Tibial nerve (tissue), 4 donors: ENCODE measurements at regions not wholly inside any gene's neighbourhood (a gene's known extent, or its start where the extent isn't known, plus 50 kb on each side); places are given as distances from the start of the nearest gene placed in this dataset.

Source experiments
- DNase-seq, 2 donors: peaks; one replicate each; pipeline ENCODE4 v3.0.0-alpha.2; 2019; ENCODE audit warnings: low spot score in 2 of 2
- H3K27ac ChIP-seq, 4 donors: fragments of 200-600 bp; sonication (generic) in 3 of 4; one replicate each; pipeline ENCODE4 v1.5.1; 2017 to 2019; ENCODE audit warnings: mild to moderate bottlenecking in 1 of 4
- H3K27me3 ChIP-seq, 2 donors: fragments of 200-600 bp; sonication (generic) in 1 of 2; one replicate each; pipeline versions ENCODE4 v1.5.1 to v1.6.0; 2017 to 2019
- H3K36me3 ChIP-seq, 3 donors: fragments of 200-600 bp; sonication (generic); one replicate each; pipeline ENCODE4 v1.5.1; 2018 to 2019
- H3K4me1 ChIP-seq, 4 donors: fragments of 200-600 bp; sonication (generic) in 3 of 4; one replicate each; pipeline ENCODE4 v1.5.1; 2017 to 2019
- H3K4me3 ChIP-seq, 4 donors: fragments of 200-600 bp; sonication (generic) in 3 of 4; one replicate each; pipeline ENCODE4 v1.5.1; 2017 to 2019; ENCODE audit warnings: mild to moderate bottlenecking in 1 of 4, moderate library complexity in 1 of 4
- H3K9me3 ChIP-seq, 4 donors: fragments of 200-600 bp; sonication (generic) in 3 of 4; one replicate each; pipeline ENCODE4 v1.5.1; 2017 to 2019
- CTCF ChIP-seq, 5 experiments: fragments of 200-600 bp in 3 of 5; fragments of 450-650 bp in 2 of 5; sonication (generic) in 3 of 5; IDR thresholded peaks; one replicate each; pipeline ENCODE4 v1.5.1; 2016 to 2019; ENCODE audit warnings: antibody characterized with exemption in 5 of 5, mild to moderate bottlenecking in 3 of 5, moderate library complexity in 2 of 5
- EP300 ChIP-seq, 2 donors: sonication (generic); formaldehyde crosslinking; IDR thresholded peaks; one replicate each; pipeline ENCODE4 v1.6.1; 2017; ENCODE audit warnings: antibody characterized with exemption in 2 of 2, mild to moderate bottlenecking in 1 of 2
- POLR2A ChIP-seq, 2 donors: fragments of 450-650 bp; IDR thresholded peaks; one replicate each; pipeline ENCODE4 v1.6.1; 2017; ENCODE audit warnings: antibody characterized with exemption in 2 of 2, mild to moderate bottlenecking in 2 of 2, moderate library complexity in 2 of 2
- WGBS, 2 donors: methylation state at CpG; one replicate each; pipeline ENCODE4 v1.1.5; 2018; 5-methylcytosine and 5-hydroxymethylcytosine counted together

- Histone ChIP-seq H3K27me3 (no peaks in the 10 kb centered on the region), H3K27ac (no peak overlapping the region), H3K4me3 (no peak overlapping the region), H3K9me3 (no peaks in the 10 kb centered on the region), H3K4me1 (no peaks in the 10 kb centered on the region), H3K36me3 (no peaks in the 10 kb centered on the region)
- DNase-seq = no peak
- TF ChIP-seq POLR2A (IDR thresholded peaks at IDR 0.05) (no peak), EP300 (IDR thresholded peaks at IDR 0.05) (no peak), CTCF (IDR thresholded peaks at IDR 0.05) (no peak)
- 59 to 67% methylated on average over 17 to 19 of the region's 19 CpGs for WGBS, 2 donors
Measured at GRCh38 chr12:31217356-31218130, 108.4 kb downstream of the SINHCAF start.

DNA sequence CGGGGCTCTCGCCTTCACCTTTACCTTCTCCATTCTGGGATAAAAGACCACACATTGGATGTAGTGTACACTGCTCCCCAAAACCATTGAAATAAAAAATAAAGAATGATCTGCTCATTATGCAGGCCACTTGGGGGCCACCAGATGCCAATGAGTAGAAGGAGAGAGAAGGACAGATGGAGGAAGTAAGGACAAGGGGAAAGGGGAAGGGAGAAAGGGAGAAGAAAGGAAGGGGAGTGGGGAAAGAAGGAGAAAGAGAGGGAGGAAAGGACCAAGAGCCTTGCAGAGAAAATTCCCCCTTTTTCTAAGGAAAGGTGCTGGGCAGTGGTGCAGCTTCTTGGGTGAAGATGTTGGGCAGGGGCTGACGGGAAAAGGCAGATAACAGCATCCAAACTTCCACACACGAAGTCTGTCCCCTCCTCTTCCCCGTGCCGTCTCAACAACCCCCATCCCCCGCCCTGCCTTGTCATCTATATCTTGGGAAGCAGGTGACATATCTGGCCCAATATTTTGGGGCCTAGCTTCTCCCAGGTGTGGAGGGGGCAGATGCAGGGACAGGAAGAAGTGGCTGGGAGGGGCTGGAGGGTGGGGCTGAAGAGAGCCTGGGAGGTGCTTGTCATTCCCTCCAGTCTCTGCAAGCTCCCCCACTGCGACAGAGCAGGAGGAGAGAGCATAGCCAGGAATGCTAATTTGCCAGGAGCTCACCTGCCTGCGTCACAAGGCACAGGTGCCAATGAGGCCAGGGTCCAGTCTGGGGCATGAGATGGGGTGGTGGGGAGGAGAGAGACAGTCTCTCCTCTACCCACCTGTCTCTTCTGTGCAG, 107.5 kb downstream of the SINHCAF start:
- TF ChIP-seq EP300 (IDR thresholded peaks at IDR 0.05) (no peak), CTCF (IDR thresholded peaks at IDR 0.05) (no peak), POLR2A (IDR thresholded peaks at IDR 0.05) (no peak)

DNA sequence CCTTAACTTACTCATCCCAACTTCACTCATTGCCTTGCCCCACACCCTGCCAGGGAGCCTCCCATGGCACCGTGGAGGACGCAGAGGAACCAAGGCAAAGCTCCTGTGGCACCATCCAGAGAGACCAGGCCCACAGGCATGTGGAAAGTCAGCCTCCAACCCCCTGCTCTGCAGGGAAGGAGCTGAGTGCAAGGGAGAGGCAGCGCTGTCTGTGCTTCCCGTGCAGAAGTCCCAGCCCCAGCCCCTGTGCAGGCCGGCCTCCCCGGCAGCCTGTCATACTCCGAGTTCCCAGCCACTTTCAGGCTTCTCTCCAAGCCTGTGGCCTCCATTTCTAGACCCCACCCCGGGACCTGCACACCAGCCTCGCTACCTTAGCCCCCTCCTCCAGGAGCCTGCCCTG, 106.4 kb downstream of the SINHCAF start:
- DNase-seq = no peak
- H3K9me3 ChIP-seq = no peaks in the 10 kb centered on the region
- H3K36me3 ChIP-seq = no peaks in the 10 kb centered on the region
- H3K27me3 ChIP-seq = no peaks in the 10 kb centered on the region
- H3K27ac ChIP-seq = no peak overlapping the region
- 90 to 97% methylated on average over 8 to 9 of the region's 9 CpGs for WGBS, 2 donors
- H3K4me3 ChIP-seq = no peak overlapping the region
- TF ChIP-seq EP300 (IDR thresholded peaks at IDR 0.05) (no peak), CTCF (IDR thresholded peaks at IDR 0.05) (no peak), POLR2A (IDR thresholded peaks at IDR 0.05) (no peak)
- H3K4me1 ChIP-seq = no peaks in the 10 kb centered on the region

More for the DNA sequence above, 107.5 kb downstream of the SINHCAF start:
- H3K27ac ChIP-seq = no peak overlapping the region
- H3K4me1 ChIP-seq = no peaks in the 10 kb centered on the region
- H3K9me3 ChIP-seq = no peaks in the 10 kb centered on the region
- 67 to 70% methylated on average over 9 of the region's 9 CpGs for WGBS, 2 donors
- H3K27me3 ChIP-seq = no peaks in the 10 kb centered on the region
- no peak for DNase-seq
- no peak overlapping the region for H3K4me3 ChIP-seq
- H3K36me3 ChIP-seq = no peaks in the 10 kb centered on the region

DNA sequence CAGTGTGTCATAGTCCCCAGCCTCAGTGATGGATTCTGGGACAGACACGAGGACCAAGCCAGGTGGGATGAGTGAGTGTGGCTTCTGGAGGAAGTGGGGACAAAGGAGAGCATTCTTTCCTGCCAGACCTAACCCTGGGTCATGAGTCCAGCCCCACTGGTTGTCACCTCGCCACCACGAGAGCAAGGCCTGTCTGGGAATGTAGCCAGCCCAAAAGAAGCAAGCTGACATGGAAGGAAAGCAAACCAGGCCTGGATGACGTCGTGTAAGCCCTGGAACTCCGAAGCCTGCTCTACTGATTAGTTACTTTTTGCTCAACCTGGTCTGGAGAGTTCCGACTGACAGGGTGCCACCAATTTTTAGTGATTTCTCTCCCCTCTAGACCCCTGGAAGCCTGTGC, 105.9 kb downstream of the SINHCAF start:
- DNase-seq = no peak
- Histone ChIP-seq H3K4me1 (no peaks in the 10 kb centered on the region), H3K36me3 (no peaks in the 10 kb centered on the region), H3K27me3 (no peaks in the 10 kb centered on the region), H3K27ac (no peak overlapping the region), H3K9me3 (no peaks in the 10 kb centered on the region), H3K4me3 (no peak overlapping the region)
- 59 to 63% methylated on average over 7 of the region's 7 CpGs for WGBS, 2 donors
- TF ChIP-seq CTCF (IDR thresholded peaks at IDR 0.05) (no peak), EP300 (IDR thresholded peaks at IDR 0.05) (no peak), POLR2A (IDR thresholded peaks at IDR 0.05) (no peak)
